ENCODE measurements at regions not wholly inside any gene's neighbourhood (a gene's known extent, or its start where the extent isn't known, plus 50 kb on each side); places are given as distances from the start of the nearest gene placed in this dataset.

DNA sequence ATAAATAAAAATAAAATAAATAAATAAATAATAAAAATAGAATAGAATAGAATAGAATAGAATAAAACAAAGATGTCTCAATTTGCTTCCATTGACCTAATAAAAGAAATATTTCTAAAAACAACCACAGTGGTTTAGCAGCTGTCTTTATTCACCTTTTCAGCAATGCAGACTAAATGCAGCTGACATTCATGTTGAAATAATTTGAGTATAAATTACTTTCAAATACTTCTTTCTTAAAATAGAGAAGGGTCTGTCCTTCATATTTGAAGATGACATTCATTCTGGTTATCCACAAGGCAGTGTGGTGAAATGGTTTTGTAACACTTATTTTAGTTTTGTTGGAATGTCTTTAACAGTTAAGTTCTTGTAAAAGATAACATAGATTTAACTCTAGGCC, 469.4 kb downstream of the IRS1 start:
- TF ChIP-seq, protein P1, sequence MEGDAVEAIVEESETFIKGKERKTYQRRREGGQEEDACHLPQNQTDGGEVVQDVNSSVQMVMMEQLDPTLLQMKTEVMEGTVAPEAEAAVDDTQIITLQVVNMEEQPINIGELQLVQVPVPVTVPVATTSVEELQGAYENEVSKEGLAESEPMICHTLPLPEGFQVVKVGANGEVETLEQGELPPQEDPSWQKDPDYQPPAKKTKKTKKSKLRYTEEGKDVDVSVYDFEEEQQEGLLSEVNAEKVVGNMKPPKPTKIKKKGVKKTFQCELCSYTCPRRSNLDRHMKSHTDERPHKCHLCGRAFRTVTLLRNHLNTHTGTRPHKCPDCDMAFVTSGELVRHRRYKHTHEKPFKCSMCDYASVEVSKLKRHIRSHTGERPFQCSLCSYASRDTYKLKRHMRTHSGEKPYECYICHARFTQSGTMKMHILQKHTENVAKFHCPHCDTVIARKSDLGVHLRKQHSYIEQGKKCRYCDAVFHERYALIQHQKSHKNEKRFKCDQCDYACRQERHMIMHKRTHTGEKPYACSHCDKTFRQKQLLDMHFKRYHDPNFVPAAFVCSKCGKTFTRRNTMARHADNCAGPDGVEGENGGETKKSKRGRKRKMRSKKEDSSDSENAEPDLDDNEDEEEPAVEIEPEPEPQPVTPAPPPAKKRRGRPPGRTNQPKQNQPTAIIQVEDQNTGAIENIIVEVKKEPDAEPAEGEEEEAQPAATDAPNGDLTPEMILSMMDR (conservative IDR thresholded peaks at IDR 0.05 in 1 of 2, IDR thresholded peaks at IDR 0.05 in 1 of 2; ENCODE audit: low read depth in 1 of 2, low read length in 2 of 2), result no peak
- no peak for TF ChIP-seq EZH2 (IDR thresholded peaks at IDR 0.05; ENCODE audit: low read length, missing control alignments)
